Chondrocyte (in vitro differentiated cells): ENCODE measurements at regions not wholly inside any gene's neighbourhood (a gene's known extent, or its start where the extent isn't known, plus 50 kb on each side); places are given as distances from the start of the nearest gene placed in this dataset.

ENCODE experiments used
- DNase-seq: peaks from one replicate; pipeline ENCODE4 v3.0.0; 2021; ENCODE audit warnings: mixed read lengths, low spot score
- H3K27ac Mint-ChIP-seq: one replicate; pipeline ENCODE4 v1.8.0; 2021; ENCODE audit warnings: mild to moderate bottlenecking, moderate library complexity, mixed read lengths; ENCODE audit not compliant: unreplicated experiment
- H3K27me3 Mint-ChIP-seq: 2 replicates; pipeline ENCODE4 v1.8.0; 2021; ENCODE audit warnings: low read depth, mixed read lengths
- H3K36me3 Mint-ChIP-seq: 2 replicates; pipeline ENCODE4 v1.8.0; 2021; ENCODE audit warnings: low read depth, mixed read lengths
- H3K4me1 Mint-ChIP-seq: 2 replicates; pipeline ENCODE4 v1.8.0; 2021; ENCODE audit warnings: low read depth, mild to moderate bottlenecking, mixed read lengths
- H3K4me3 Mint-ChIP-seq: one replicate; pipeline ENCODE4 v1.8.0; 2021; ENCODE audit warnings: mild to moderate bottlenecking, moderate library complexity, mixed read lengths; ENCODE audit not compliant: unreplicated experiment
- H3K9me3 Mint-ChIP-seq: 2 replicates; pipeline ENCODE4 v1.8.0; 2021; ENCODE audit warnings: low read depth, mixed read lengths
- CTCF ChIP-seq: fragments of 200-600 bp; sonication (generic); IDR thresholded peaks from 2 replicates; pipeline ENCODE4 v1.5.0; 2021; ENCODE audit warnings: antibody characterized with exemption, mild to moderate bottlenecking, moderate library complexity

GRCh38 chr5:125595095-125595494, 828.1 kb upstream of the GRAMD2B start:
- Mint-ChIP-seq H3K4me1 (peaks cover 43% of the 10 kb centered on the region), H3K36me3 (no peaks in the 10 kb centered on the region), H3K27ac (peak overlapping the region; percentile 67), H3K27me3 (no peaks in the 10 kb centered on the region), H3K4me3 (no peak overlapping the region), H3K9me3 (no peaks in the 10 kb centered on the region)
- no peak for TF ChIP-seq CTCF
- DNase-seq, result no peak

- no peak for TF ChIP-seq CTCF
- no peak overlapping the region for H3K27ac Mint-ChIP-seq
- DNase-seq, result no peak
- H3K36me3 Mint-ChIP-seq, result no peaks in the 10 kb centered on the region
- H3K4me3 Mint-ChIP-seq, result no peak overlapping the region
- no peaks in the 10 kb centered on the region for H3K27me3 Mint-ChIP-seq
- H3K9me3 Mint-ChIP-seq, result no peaks in the 10 kb centered on the region
- peaks cover 43% of the 10 kb centered on the region for H3K4me1 Mint-ChIP-seq
These were observed 827.4 kb upstream of the GRAMD2B start for GRCh38 chr5:125595845-125596244.

GRCh38 chr5:125597338-125597737, 825.9 kb upstream of the GRAMD2B start:
- DNase-seq, result no peak
- TF ChIP-seq CTCF, result no peak
- Mint-ChIP-seq H3K27ac (peak overlapping the region; percentile 59), H3K36me3 (no peaks in the 10 kb centered on the region), H3K4me3 (no peak overlapping the region), H3K9me3 (no peaks in the 10 kb centered on the region), H3K4me1 (peaks cover 43% of the 10 kb centered on the region), H3K27me3 (no peaks in the 10 kb centered on the region)

GRCh38 chr5:125600559-125600958, 822.6 kb upstream of the GRAMD2B start:
- Mint-ChIP-seq H3K4me3 (no peak overlapping the region), H3K36me3 (no peaks in the 10 kb centered on the region), H3K27ac (no peak overlapping the region), H3K4me1 (peaks cover 19% of the 10 kb centered on the region), H3K27me3 (no peaks in the 10 kb centered on the region), H3K9me3 (no peaks in the 10 kb centered on the region)
- no peak for DNase-seq
- TF ChIP-seq CTCF, result no peak

GRCh38 chr5:125602184-125602583, 821.0 kb upstream of the GRAMD2B start:
- DNase-seq, result no peak
- Mint-ChIP-seq H3K4me1 (peaks cover 10% of the 10 kb centered on the region), H3K27ac (no peak overlapping the region), H3K27me3 (no peaks in the 10 kb centered on the region), H3K36me3 (no peaks in the 10 kb centered on the region), H3K4me3 (no peak overlapping the region), H3K9me3 (no peaks in the 10 kb centered on the region)
- TF ChIP-seq CTCF, result no peak
